ENCODE measurements at regions not wholly inside any gene's neighbourhood (a gene's known extent, or its start where the extent isn't known, plus 50 kb on each side); places are given as distances from the start of the nearest gene placed in this dataset.

GRCh38 chr3:102599819-102600576 lies 165.2 kb downstream of the ZPLD1 start:
- DNase-seq (ENCODE audit: low read depth), result no peak

GRCh38 chr3:102605153-102605552 lies 170.3 kb downstream of the ZPLD1 start:
- peak; percentile 20 for DNase-seq (ENCODE audit: low read depth)

- no peak for DNase-seq (ENCODE audit: low read depth)
These were observed 174.1 kb downstream of the ZPLD1 start for GRCh38 chr3:102608875-102609274.

GRCh38 chr3:102614021-102614569 lies 179.3 kb downstream of the ZPLD1 start:
- no peak for DNase-seq (ENCODE audit: low read depth)

DNA sequence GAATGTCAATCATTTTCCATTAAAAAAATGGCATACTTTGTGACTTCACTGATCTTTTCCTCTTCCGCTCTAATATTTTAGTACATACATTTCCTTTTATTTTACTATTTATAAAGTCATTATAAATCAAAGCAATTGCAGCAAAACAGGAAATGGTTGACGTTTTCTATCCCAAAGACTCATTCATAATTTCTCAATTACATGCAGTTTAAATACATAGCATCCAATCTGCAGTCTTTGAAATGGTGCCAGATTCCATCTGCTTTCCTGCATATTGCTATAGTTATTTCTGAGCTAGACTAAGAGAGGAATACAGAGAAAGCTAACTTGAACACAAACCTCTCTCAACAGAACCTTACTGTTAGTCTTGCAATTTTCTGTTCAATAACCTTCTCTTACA lies 179.8 kb downstream of the ZPLD1 start:
- no peak for DNase-seq (ENCODE audit: low read depth)

DNA sequence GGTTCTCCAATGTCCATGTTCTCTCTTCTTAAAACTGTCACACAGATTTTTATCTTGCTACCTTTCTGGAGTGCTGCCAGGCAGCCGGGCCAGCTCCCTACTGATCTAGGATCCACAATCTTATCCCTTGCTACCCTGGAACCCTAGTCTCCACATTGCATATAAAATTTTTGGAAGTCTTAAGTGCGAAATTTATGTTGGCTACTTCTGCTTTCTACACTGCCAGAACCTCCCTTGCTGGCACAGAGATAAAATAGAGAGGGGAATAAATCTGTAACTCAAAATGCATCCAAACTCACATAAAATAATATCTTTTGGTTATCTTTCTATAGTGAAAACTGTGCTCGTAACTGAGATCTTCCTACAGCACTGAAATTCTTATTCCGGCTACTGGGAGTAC lies 182.6 kb downstream of the ZPLD1 start:
- no peak for DNase-seq (ENCODE audit: low read depth)

DNA sequence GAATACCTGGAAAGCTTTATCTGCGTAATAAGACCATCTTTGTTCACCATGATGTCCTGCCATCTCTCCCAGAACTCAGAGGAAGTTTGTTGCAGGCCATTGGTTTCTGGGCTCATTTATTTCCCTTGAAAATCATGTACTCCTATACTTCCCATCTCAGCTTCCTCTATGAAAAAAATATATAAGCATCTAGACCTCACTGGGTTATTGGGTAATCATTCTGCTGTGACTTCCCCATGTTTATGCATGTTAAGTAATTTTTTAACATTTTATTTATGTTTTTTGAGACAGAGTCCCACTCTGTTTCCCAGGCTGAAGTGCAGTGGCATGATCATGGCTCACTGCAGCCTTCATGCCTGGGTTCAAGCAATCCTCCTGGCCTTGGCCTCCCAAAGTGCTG lies 184.5 kb downstream of the ZPLD1 start:
- DNase-seq (ENCODE audit: low read depth), result no peak

DNA sequence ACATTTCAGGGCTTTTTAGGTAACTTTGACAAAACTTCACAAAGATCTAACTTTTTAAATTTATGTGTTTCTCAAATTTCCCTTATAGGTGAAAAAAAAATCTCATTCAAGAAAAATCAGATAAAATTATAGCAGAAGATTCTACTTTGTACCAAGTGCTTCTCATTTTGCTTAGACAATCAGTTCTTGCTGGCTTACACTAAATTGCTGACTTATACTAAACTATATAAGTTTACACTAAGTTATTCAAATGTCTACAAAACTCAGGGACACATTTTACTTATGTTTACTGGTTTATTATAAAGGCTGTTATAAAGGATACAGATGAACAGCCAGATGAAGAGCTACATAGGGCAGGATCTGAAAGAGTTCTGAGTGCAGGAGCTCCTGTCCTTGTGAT lies 195.1 kb downstream of the ZPLD1 start:
- DNase-seq (ENCODE audit: low read depth), result no peak

DNA sequence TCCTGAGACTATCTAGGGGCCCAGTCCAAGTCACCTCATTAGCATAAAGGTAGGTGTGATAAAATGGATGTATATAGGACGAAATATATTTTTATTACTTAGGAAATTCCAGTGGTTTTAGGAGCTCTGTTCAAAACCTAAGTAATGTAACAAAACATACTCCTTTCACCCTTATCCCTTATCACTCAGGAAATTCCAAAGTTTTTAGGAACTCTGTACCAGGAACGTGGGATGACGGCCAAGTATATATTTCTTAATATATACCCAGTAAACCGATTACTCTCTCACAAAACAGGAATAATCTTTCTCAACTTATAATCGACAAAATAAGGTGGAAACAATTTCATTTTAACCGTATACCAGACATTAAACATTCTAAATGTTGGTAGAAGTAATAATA lies 195.7 kb downstream of the ZPLD1 start:
- DNase-seq (ENCODE audit: low read depth), result no peak

- DNase-seq (ENCODE audit: low read depth), result no peak
These were observed 208.7 kb downstream of the ZPLD1 start for GRCh38 chr3:102643546-102643945.

DNA sequence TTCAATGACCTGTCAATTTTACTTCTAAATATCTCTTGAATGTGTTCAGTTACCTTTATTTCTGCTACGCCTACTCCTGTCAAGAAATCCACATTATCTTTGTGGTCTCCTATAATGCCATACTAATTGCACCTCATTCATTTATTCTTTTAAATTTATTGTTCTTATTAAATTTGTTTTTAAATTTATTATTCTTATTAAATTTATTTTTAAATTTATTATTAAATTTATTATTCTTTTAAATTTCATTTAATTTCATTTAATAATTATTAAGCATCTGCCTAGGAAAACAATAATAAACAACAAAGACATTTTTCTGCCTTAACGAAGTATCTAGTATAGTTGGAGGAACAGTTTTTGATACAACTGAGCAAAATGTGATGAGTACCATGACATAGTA lies 211.7 kb downstream of the ZPLD1 start:
- no peak for DNase-seq (ENCODE audit: low read depth)

GRCh38 chr3:102660653-102661052 lies 225.8 kb downstream of the ZPLD1 start:
- no peak for DNase-seq (ENCODE audit: low read depth)

GRCh38 chr3:102661707-102662497 lies 227.1 kb downstream of the ZPLD1 start:
- no peak for DNase-seq (ENCODE audit: low read depth)

GRCh38 chr3:102662498-102662772 lies 227.6 kb downstream of the ZPLD1 start:
- no peak for DNase-seq (ENCODE audit: low read depth)

- DNase-seq (ENCODE audit: low read depth), result no peak
These were observed 229.3 kb downstream of the ZPLD1 start for GRCh38 chr3:102664126-102664525.

DNA sequence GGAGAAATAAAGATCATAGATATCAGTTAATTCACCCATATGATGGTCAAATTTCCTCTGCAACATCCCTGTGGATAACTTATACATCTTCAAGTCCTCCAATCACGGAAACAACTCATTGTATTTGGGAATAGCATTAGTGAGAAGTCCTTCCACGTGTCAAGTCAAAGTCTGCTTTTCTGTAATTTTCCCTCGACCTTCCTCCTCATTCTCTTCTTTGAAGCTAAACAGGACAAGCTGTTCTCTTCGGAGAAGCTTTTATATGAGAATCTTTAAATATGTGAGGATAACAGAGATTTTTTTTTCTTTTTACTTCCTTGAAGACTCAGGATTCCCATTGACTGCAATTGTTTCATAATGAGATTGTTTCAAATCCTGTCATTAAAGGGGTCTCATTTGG lies 230.4 kb downstream of the ZPLD1 start:
- no peak for DNase-seq (ENCODE audit: low read depth)

DNA sequence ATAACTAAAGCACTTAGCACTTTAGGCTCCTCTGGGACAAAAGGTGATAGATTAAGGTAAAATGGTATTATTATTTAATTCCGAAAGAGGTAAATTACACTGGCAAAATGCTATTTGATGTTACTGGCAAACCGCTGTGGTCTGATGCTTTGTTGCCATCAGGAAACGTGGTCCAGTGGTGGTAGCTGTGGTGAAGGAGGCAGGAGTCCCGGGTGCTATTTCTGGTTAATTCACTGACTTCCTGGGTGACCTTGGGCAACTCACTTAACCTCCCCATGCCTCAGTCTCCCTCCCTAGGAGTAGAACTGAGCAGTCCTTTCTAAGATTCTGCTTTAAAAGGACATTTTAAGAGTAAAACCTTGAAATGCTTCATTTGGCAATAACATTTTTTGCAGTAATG lies 233.4 kb downstream of the ZPLD1 start:
- no peak for DNase-seq (ENCODE audit: low read depth)

GRCh38 chr3:102670986-102671385 lies 236.2 kb downstream of the ZPLD1 start:
- DNase-seq (ENCODE audit: low read depth), result no peak

DNA sequence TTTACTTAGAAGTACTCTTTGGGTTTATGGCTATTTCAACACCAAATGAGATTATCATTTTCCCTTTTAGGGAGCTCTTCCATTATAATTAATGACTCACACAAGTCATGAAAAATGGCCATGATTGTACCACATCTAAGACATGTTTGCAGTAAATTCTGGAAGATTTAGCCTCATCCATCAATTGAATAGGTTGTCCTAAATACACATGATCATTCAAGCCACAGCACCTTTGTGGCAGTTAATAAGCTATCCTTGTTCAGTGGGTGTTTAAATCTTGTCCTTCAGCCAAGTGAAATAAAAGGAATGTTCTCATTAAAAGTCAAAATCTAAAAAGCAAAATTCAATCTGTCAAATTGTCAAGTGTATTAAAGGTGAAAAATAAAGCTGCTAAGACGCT lies 237.5 kb downstream of the ZPLD1 start:
- DNase-seq (ENCODE audit: low read depth), result no peak

GRCh38 chr3:102673271-102674115 lies 238.7 kb downstream of the ZPLD1 start:
- peak; percentile 34 for DNase-seq (ENCODE audit: low read depth)

DNA sequence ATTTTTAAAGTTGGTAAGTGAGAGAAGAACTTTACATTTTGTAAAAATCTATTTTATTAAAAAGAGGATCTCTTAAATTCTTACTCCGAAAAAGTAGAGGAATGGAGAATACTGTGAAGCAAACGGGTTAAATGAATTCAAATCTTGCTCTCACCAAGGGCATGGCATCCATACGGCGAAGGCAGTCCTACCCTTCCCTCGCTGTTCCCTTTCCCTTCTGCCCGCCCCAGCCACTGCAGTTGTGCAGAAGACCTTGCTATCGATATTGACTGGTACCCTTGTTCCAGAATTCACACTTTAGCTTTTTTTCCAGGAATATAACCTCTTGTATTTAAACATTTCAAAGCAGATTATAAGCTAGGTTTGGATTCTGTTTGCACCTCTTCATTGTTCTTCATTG lies 239.5 kb downstream of the ZPLD1 start:
- DNase-seq (ENCODE audit: low read depth), result no peak

GRCh38 chr3:102676424-102676823 lies 241.6 kb downstream of the ZPLD1 start:
- no peak for DNase-seq (ENCODE audit: low read depth)
